ENCODE measurements at regions not wholly inside any gene's neighbourhood (a gene's known extent, or its start where the extent isn't known, plus 50 kb on each side); places are given as distances from the start of the nearest gene placed in this dataset.

DNA sequence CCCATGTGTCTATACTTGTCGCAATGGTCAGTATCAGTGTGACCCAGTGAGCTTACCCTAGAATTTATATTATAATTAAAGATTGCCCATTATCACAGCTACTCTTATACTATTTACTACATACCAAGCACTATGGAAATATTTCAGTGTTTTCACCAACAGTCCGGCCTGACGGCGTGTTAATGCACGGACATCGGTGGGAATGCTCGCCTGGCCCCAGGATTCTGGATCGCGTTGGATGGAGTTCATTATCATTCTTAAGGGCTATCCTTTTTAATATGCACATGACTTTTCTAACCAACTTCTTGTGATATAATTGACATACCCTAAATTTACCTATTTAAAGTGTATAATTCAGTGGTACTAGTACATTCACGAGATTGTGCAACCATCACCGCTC, 51.8 kb upstream of the AFDN start:
- DNase-seq (ENCODE audit: low spot score) = no peak

DNA sequence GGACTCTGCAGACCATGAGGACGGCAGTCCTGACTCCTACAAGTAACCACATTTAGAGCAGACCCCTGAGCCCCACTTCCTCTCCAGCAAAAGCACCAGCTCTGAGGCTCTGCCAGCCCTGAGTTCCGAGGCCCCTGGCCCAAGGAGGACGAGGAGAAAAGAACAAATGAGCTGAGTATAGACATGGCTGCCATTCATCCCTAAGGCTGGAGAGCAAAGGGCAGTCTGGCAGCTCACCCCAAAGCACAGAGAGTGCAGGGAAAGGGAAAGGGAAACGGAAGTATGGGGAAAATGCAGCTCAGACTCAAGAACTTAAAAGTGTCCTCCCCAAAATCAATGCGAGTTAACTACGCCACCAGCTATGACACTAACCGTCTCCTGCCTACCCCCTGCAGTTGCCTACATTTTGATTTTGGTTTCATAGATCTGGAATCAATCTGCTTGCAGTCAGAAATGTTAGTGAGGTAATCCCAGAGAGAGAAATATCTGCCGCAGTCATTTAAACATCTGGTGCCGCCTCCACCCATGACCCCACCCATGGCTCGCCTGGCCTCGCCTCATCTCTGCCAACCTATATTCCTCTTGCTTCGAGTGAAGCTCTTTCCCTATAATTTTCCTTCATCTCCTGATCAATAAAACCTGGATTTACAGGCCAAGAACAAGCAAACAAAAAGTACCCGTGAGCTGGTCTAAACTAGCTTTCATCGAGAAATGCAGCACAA, 49.6 kb upstream of the AFDN start:
- DNase-seq (ENCODE audit: low spot score) = no peak
